ENCODE measurements at regions not wholly inside any gene's neighbourhood (a gene's known extent, or its start where the extent isn't known, plus 50 kb on each side); places are given as distances from the start of the nearest gene placed in this dataset.

DNA sequence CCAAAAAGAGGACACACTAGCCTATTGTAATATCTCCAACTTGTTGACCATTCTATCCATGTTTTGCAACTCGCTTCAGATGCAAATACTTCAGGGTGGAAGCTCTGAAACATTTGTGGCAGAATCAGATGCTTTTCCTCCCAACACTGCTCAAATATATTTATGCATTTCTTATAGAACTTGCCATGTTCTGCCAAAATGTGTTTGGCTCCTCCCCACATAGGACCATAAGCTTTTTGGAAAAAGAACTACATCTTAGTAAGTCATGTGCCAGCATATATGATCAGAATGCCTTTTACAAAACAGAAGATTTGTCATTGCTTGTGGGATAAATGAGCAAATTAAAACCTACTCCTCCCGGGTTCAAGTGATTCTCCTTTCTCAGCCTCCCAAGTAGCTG is 484.5 kb downstream of the TNS3 start:
- TF ChIP-seq, protein P1, sequence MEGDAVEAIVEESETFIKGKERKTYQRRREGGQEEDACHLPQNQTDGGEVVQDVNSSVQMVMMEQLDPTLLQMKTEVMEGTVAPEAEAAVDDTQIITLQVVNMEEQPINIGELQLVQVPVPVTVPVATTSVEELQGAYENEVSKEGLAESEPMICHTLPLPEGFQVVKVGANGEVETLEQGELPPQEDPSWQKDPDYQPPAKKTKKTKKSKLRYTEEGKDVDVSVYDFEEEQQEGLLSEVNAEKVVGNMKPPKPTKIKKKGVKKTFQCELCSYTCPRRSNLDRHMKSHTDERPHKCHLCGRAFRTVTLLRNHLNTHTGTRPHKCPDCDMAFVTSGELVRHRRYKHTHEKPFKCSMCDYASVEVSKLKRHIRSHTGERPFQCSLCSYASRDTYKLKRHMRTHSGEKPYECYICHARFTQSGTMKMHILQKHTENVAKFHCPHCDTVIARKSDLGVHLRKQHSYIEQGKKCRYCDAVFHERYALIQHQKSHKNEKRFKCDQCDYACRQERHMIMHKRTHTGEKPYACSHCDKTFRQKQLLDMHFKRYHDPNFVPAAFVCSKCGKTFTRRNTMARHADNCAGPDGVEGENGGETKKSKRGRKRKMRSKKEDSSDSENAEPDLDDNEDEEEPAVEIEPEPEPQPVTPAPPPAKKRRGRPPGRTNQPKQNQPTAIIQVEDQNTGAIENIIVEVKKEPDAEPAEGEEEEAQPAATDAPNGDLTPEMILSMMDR (conservative IDR thresholded peaks at IDR 0.05; ENCODE audit: low read length) = no peak
- no peak for TF ChIP-seq EZH2phosphoT487 (IDR thresholded peaks at IDR 0.05; ENCODE audit: borderline replicate concordance)
